Astrocyte (in vitro differentiated cells and primary cell): ENCODE measurements at regions not wholly inside any gene's neighbourhood (a gene's known extent, or its start where the extent isn't known, plus 50 kb on each side); places are given as distances from the start of the nearest gene placed in this dataset.

Experiments
- DNase-seq: peaks from one replicate; pipeline ENCODE4 v3.0.0-alpha.2; 2010; ENCODE audit warnings: low read depth
- FAIRE-seq: peaks from 2 replicates; lab custom pipeline; 2011; peaks lifted over from hg19 to GRCh38; lab: Jason Lieb, UNC
- H2AFZ ChIP-seq: 2 replicates; pipeline ENCODE4 v1.6.0; 2012; ENCODE audit warnings: low read depth, low read length, inconsistent platforms
- H3K27ac ChIP-seq: 2 replicates; pipeline ENCODE4 v1.5.1; 2011; ENCODE audit warnings: low read depth, low read length, inconsistent platforms
- H3K27me3 ChIP-seq: 2 replicates; pipeline ENCODE4 v1.6.0; 2011; ENCODE audit warnings: low read length, inconsistent platforms; ENCODE audit not compliant: insufficient read depth
- H3K36me3 ChIP-seq: 2 replicates; pipeline ENCODE4 v1.5.1; 2011; ENCODE audit warnings: low read length, inconsistent platforms; ENCODE audit not compliant: insufficient read depth
- H3K4me1 ChIP-seq: 2 replicates; pipeline ENCODE4 v1.5.1; 2011; ENCODE audit warnings: low read length, inconsistent platforms; ENCODE audit not compliant: insufficient read depth
- H3K4me2 ChIP-seq: 2 replicates; pipeline ENCODE4 v1.6.0; 2012; ENCODE audit warnings: low read length, inconsistent platforms
- H3K4me3 ChIP-seq: 2 replicates; pipeline ENCODE4 v1.5.1; 2011; ENCODE audit warnings: low read depth, mild to moderate bottlenecking, low read length, inconsistent platforms; ENCODE audit not compliant: insufficient read depth
- H3K79me2 ChIP-seq: 2 replicates; pipeline ENCODE4 v1.6.0; 2012; ENCODE audit warnings: mild to moderate bottlenecking, low read length, inconsistent platforms; ENCODE audit not compliant: insufficient read depth
- H3K9ac ChIP-seq: 2 replicates; pipeline ENCODE4 v1.6.0; 2012; ENCODE audit warnings: mild to moderate bottlenecking, low read length, inconsistent platforms
- H3K9me3 ChIP-seq: 2 replicates; pipeline ENCODE4 v1.5.1; 2012; ENCODE audit warnings: low read depth, mild to moderate bottlenecking, low read length, inconsistent platforms; ENCODE audit not compliant: insufficient read depth
- H4K20me1 ChIP-seq: 2 replicates; pipeline ENCODE4 v1.6.0; 2012; ENCODE audit warnings: low read length, inconsistent platforms; ENCODE audit not compliant: insufficient read depth
- H3K27ac Mint-ChIP-seq: one replicate; pipeline ENCODE4 v1.8.0; 2021; ENCODE audit warnings: mild to moderate bottlenecking, mixed read lengths; ENCODE audit not compliant: unreplicated experiment
- H3K27me3 Mint-ChIP-seq: one replicate; pipeline ENCODE4 v1.8.0; 2021; ENCODE audit warnings: low read depth, mixed read lengths; ENCODE audit not compliant: unreplicated experiment
- H3K36me3 Mint-ChIP-seq: one replicate; pipeline ENCODE4 v1.8.0; 2021; ENCODE audit warnings: low read depth, mixed read lengths; ENCODE audit not compliant: unreplicated experiment
- H3K4me1 Mint-ChIP-seq: one replicate; pipeline ENCODE4 v1.8.0; 2021; ENCODE audit warnings: low read depth, mixed read lengths; ENCODE audit not compliant: unreplicated experiment
- H3K4me3 Mint-ChIP-seq: one replicate; pipeline ENCODE4 v1.8.0; 2021; ENCODE audit warnings: mild to moderate bottlenecking, moderate library complexity, mixed read lengths; ENCODE audit not compliant: unreplicated experiment
- H3K9me3 Mint-ChIP-seq: one replicate; pipeline ENCODE4 v1.8.0; 2021; ENCODE audit warnings: mild to moderate bottlenecking, mixed read lengths; ENCODE audit not compliant: unreplicated experiment
- EZH2 ChIP-seq: IDR thresholded peaks from 2 replicates; pipeline ENCODE4 v1.6.1; 2012; ENCODE audit warnings: mild to moderate bottlenecking, low read length, inconsistent platforms; ENCODE audit not compliant: insufficient read depth
- TF ChIP-seq, protein P1 (sequence below): IDR thresholded peaks from 2 replicates; pipeline ENCODE4 v1.5.1; 2011; ENCODE audit warnings: low read depth, mild to moderate bottlenecking, inconsistent platforms, low read length, moderate library complexity; ENCODE audit not compliant: insufficient read depth

- DNase-seq (no peak), FAIRE-seq (no peak)
- Histone ChIP-seq H3K4me3 (no peak overlapping the region), H3K36me3 (no peaks in the 10 kb centered on the region), H3K9ac (no peak overlapping the region), H3K9me3 (no peaks in the 10 kb centered on the region), H2AFZ (no peak overlapping the region), H3K79me2 (no peaks in the 10 kb centered on the region), H4K20me1 (no peaks in the 10 kb centered on the region), H3K27ac (no peak overlapping the region), H3K4me1 (no peaks in the 10 kb centered on the region), H3K4me2 (no peak overlapping the region), H3K27me3 (no peaks in the 10 kb centered on the region)
- no peak overlapping the region for H3K4me3 Mint-ChIP-seq
- no peaks in the 10 kb centered on the region for H3K27me3 Mint-ChIP-seq
- peaks cover 20% of the 10 kb centered on the region for H3K36me3 Mint-ChIP-seq
- H3K9me3 Mint-ChIP-seq, result no peaks in the 10 kb centered on the region
- no peaks in the 10 kb centered on the region for H3K4me1 Mint-ChIP-seq
- TF ChIP-seq EZH2, result no peak
- TF ChIP-seq, protein P1, sequence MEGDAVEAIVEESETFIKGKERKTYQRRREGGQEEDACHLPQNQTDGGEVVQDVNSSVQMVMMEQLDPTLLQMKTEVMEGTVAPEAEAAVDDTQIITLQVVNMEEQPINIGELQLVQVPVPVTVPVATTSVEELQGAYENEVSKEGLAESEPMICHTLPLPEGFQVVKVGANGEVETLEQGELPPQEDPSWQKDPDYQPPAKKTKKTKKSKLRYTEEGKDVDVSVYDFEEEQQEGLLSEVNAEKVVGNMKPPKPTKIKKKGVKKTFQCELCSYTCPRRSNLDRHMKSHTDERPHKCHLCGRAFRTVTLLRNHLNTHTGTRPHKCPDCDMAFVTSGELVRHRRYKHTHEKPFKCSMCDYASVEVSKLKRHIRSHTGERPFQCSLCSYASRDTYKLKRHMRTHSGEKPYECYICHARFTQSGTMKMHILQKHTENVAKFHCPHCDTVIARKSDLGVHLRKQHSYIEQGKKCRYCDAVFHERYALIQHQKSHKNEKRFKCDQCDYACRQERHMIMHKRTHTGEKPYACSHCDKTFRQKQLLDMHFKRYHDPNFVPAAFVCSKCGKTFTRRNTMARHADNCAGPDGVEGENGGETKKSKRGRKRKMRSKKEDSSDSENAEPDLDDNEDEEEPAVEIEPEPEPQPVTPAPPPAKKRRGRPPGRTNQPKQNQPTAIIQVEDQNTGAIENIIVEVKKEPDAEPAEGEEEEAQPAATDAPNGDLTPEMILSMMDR, result no peak
- no peak overlapping the region for H3K27ac Mint-ChIP-seq
Measured at GRCh38 chr11:92790926-92791616, 178.4 kb upstream of the MTNR1B start.

- no peaks in the 10 kb centered on the region for H3K27me3 Mint-ChIP-seq
- no peak overlapping the region for H3K4me3 Mint-ChIP-seq
- Histone ChIP-seq H4K20me1 (no peaks in the 10 kb centered on the region), H3K4me3 (no peak overlapping the region), H3K4me2 (no peak overlapping the region), H3K9me3 (no peaks in the 10 kb centered on the region), H3K4me1 (no peaks in the 10 kb centered on the region), H3K27me3 (no peaks in the 10 kb centered on the region), H3K79me2 (no peaks in the 10 kb centered on the region), H2AFZ (no peak overlapping the region), H3K9ac (no peak overlapping the region), H3K36me3 (no peaks in the 10 kb centered on the region), H3K27ac (no peak overlapping the region)
- H3K36me3 Mint-ChIP-seq, result peaks cover 23% of the 10 kb centered on the region
- no peaks in the 10 kb centered on the region for H3K9me3 Mint-ChIP-seq
- no peaks in the 10 kb centered on the region for H3K4me1 Mint-ChIP-seq
- FAIRE-seq (no peak), DNase-seq (no peak)
- no peak overlapping the region for H3K27ac Mint-ChIP-seq
- TF ChIP-seq EZH2, result no peak
- TF ChIP-seq, protein P1, result no peak
Measured at GRCh38 chr11:92791886-92792285, 177.6 kb upstream of the MTNR1B start.

GRCh38 chr11:92793189-92793588, 176.3 kb upstream of the MTNR1B start:
- Histone ChIP-seq H3K4me1 (no peaks in the 10 kb centered on the region), H3K4me3 (no peak overlapping the region), H3K36me3 (no peaks in the 10 kb centered on the region), H3K9ac (no peak overlapping the region), H2AFZ (no peak overlapping the region), H3K9me3 (no peaks in the 10 kb centered on the region), H3K27ac (no peak overlapping the region), H3K27me3 (no peaks in the 10 kb centered on the region), H3K79me2 (no peaks in the 10 kb centered on the region), H4K20me1 (no peaks in the 10 kb centered on the region), H3K4me2 (no peak overlapping the region)
- DNase-seq (no peak), FAIRE-seq (no peak)
- H3K27me3 Mint-ChIP-seq, result no peaks in the 10 kb centered on the region
- no peak overlapping the region for H3K4me3 Mint-ChIP-seq
- peaks cover 30% of the 10 kb centered on the region for H3K36me3 Mint-ChIP-seq
- H3K9me3 Mint-ChIP-seq, result no peaks in the 10 kb centered on the region
- TF ChIP-seq, protein P1, result no peak
- no peak for TF ChIP-seq EZH2
- no peak overlapping the region for H3K27ac Mint-ChIP-seq
- H3K4me1 Mint-ChIP-seq, result no peaks in the 10 kb centered on the region
